Left lung (tissue), 4 donors: ENCODE measurements at regions not wholly inside any gene's neighbourhood (a gene's known extent, or its start where the extent isn't known, plus 50 kb on each side); places are given as distances from the start of the nearest gene placed in this dataset.

Experiments used
- ATAC-seq: fragments of 200-7000 bp; cut with Tn5 transposase; one replicate; pipeline ENCODE4 v1.9.1; 2020; ENCODE audit warnings: moderate library complexity
- DNase-seq, 4 donors: peaks; one replicate each; pipeline ENCODE4 v3.0.0-alpha.2; 2013 to 2020
- H3K27ac ChIP-seq, 2 donors: fragments of 200-600 bp; sonication (generic) in 1 of 2; one replicate each; pipeline versions ENCODE4 v1.5.0 to v1.8.0; 2020 to 2021
- H3K27me3 ChIP-seq, 2 donors: fragments of 200-600 bp; sonication (generic) in 1 of 2; one replicate each; pipeline versions ENCODE4 v1.5.0 to v1.8.0; 2020 to 2021
- H3K36me3 ChIP-seq, 2 donors: fragments of 200-600 bp; sonication (generic) in 1 of 2; one replicate each; pipeline versions ENCODE4 v1.5.0 to v1.8.0; 2020 to 2021
- H3K4me1 ChIP-seq, 2 donors: fragments of 200-600 bp; one replicate each; pipeline ENCODE4 v1.8.0; 2021
- H3K4me3 ChIP-seq, 2 donors: fragments of 200-600 bp; sonication (generic) in 1 of 2; one replicate each; pipeline versions ENCODE4 v1.5.0 to v1.8.0; 2020 to 2021; ENCODE audit warnings: mild to moderate bottlenecking in 1 of 2
- H3K9me3 ChIP-seq, 2 donors: fragments of 200-600 bp; sonication (generic) in 1 of 2; one replicate each; pipeline versions ENCODE4 v1.5.0 to v1.8.0; 2020 to 2021
- intact Hi-C, 2 donors: fragments of 100-400 bp; cut with DNase I; formaldehyde crosslinking; loops; one replicate each; pipeline versions ENCODE4 v1.11.2 to v1.14.2; 2022
- TF ChIP-seq, protein P1 (sequence below), 2 donors: fragments of 200-600 bp; sonication (generic) in 1 of 2; IDR thresholded peaks; one replicate each; pipeline versions ENCODE4 v1.5.0 to v1.8.0; 2021; ENCODE audit warnings: antibody characterized with exemption in 2 of 2
- donor health status: DM: no; HTN: yes; CAD: no.
- donor health status: DM: no; HTN: no; CAD: no.

DNA sequence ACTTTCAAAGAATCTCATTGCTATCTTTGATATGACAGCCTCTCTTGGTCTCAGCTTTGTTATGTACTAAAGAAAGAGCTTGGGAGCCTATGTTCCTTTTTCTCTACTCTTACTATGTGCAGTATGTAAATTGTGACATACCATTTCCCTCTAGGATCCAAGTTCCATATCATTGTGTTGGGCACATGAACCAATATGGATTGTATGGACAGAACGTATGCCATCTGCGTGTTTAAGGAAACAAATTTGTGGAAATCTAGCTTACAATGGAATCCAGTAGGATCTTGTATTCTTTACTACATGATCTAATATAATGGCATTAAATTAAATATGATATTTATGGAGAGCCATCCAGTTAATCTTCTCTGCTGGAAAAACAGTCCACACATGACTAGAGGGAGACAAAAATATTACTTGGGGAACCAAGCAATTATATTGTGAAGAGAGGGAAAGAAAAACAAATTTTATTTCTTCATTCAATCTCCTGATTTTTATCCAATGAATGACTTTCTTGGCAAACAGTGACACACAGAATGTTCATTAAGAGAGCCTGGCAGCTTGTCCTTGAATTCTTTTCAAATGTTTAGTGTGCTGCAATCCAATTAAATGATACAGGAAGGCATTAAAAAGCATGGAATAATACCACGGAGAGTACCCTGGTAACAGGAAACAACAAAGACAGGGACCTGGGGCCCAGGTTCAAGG is 106.5 kb upstream of the DAB1 start:
- no peaks in the 10 kb centered on the region for H3K36me3 ChIP-seq
- no peaks in the 10 kb centered on the region for H3K27me3 ChIP-seq
- H3K27ac ChIP-seq: no peak overlapping the region
- no peaks in the 10 kb centered on the region for H3K4me1 ChIP-seq
- H3K4me3 ChIP-seq: no peak overlapping the region
- DNase-seq (no peak), ATAC-seq (no peak)
- TF ChIP-seq, protein P1, sequence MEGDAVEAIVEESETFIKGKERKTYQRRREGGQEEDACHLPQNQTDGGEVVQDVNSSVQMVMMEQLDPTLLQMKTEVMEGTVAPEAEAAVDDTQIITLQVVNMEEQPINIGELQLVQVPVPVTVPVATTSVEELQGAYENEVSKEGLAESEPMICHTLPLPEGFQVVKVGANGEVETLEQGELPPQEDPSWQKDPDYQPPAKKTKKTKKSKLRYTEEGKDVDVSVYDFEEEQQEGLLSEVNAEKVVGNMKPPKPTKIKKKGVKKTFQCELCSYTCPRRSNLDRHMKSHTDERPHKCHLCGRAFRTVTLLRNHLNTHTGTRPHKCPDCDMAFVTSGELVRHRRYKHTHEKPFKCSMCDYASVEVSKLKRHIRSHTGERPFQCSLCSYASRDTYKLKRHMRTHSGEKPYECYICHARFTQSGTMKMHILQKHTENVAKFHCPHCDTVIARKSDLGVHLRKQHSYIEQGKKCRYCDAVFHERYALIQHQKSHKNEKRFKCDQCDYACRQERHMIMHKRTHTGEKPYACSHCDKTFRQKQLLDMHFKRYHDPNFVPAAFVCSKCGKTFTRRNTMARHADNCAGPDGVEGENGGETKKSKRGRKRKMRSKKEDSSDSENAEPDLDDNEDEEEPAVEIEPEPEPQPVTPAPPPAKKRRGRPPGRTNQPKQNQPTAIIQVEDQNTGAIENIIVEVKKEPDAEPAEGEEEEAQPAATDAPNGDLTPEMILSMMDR (IDR thresholded peaks at IDR 0.05): no peak
- peaks cover 0 to 10% of the 10 kb centered on the region in 2 donors for H3K9me3 ChIP-seq
- intact Hi-C loops: no loop called here

DNA sequence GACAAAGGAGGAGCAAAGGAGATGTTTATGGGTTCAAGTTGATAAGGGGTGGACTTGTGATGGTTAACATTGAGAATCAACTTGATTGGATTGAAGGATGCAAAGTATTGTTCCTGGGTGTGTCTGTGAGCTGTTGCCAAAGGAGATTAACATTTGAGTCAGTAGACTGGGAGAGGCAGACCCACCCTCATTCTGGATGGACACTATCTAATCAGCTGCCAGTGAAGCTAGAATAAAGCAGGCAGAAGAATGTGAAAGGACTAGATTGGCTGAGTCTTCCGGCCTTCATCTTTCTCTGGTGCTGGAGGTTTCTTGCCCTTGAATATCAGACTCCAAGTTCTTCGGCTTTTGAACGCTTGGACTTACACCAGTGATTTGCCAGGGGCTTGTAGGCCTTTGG is 98.7 kb upstream of the DAB1 start:
- Histone ChIP-seq H3K9me3 (peaks cover 0 to 2% of the 10 kb centered on the region in 2 donors), H3K4me1 (no peaks in the 10 kb centered on the region), H3K4me3 (no peak overlapping the region), H3K36me3 (no peaks in the 10 kb centered on the region), H3K27ac (no peak overlapping the region), H3K27me3 (no peaks in the 10 kb centered on the region)
- no peak for ATAC-seq
- DNase-seq: no peak
- TF ChIP-seq, protein P1 (IDR thresholded peaks at IDR 0.05): no peak
- intact Hi-C loops: no loop called here

DNA sequence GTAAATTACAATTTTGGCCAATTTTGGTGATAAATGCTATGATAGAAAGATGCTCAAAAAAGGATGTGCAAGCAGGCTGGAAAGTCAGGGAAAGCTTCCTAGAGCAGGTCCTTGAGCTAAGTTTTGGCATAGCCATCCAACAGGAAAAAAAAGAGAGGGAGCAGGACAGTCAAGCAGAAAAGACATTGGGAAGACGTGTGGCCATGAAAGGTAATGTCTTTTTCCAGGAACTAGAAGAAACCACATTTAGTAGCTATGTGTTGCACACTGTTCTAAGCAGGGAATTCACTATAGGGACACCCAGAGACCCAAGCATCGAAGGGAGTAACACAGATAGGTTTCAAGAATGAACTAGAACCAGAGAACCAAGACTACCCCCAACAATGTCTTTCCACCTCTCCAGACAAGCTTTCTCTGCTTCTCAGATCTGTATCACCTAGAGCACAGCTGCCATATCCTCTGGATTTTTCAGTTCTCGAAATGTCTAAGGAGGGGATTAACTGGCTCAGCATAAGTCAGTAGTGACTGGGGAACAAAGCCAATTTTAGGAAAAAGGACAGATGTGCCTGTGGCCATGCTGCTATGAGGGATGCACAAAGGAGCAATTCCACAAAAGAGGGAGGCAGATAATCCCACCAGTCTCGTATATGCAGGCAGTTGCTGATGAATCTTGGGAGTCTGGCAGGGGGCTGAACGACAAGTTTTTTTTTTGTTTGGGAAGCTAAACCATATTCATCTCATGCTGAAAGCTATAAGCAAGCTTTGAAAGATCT is 97.1 kb upstream of the DAB1 start:
- Histone ChIP-seq H3K27me3 (no peaks in the 10 kb centered on the region), H3K36me3 (no peaks in the 10 kb centered on the region), H3K27ac (no peak overlapping the region), H3K9me3 (no peaks in the 10 kb centered on the region), H3K4me3 (no peak overlapping the region), H3K4me1 (no peaks in the 10 kb centered on the region)
- TF ChIP-seq, protein P1 (IDR thresholded peaks at IDR 0.05): no peak
- no peak for ATAC-seq
- no peak for DNase-seq
- intact Hi-C loops: no loop called here

DNA sequence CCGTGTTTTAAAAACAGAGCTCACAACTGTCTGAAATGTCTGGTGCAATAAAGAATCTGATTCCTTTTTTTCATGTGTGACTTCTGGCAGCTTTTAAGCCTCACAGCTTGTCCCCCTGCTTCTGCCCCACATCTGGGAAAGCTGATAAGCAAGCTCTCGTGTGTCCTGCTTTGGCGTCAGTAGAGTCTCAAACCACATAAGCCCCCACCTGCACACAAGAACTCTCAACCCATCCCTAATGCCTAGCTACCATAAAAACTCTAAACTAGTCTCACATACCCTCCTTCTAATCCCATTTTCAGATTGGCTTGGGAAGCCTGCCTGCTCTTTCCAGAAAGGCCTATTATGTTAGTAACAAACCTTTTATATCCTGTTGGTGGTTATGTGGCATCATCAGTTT is 94.6 kb upstream of the DAB1 start:
- Histone ChIP-seq H3K9me3 (no peaks in the 10 kb centered on the region), H3K36me3 (no peaks in the 10 kb centered on the region), H3K4me3 (no peak overlapping the region), H3K4me1 (no peaks in the 10 kb centered on the region), H3K27me3 (no peaks in the 10 kb centered on the region), H3K27ac (no peak overlapping the region)
- ATAC-seq (no peak), DNase-seq (no peak)
- intact Hi-C loops: no loop called here
- TF ChIP-seq, protein P1 (IDR thresholded peaks at IDR 0.05): no peak

DNA sequence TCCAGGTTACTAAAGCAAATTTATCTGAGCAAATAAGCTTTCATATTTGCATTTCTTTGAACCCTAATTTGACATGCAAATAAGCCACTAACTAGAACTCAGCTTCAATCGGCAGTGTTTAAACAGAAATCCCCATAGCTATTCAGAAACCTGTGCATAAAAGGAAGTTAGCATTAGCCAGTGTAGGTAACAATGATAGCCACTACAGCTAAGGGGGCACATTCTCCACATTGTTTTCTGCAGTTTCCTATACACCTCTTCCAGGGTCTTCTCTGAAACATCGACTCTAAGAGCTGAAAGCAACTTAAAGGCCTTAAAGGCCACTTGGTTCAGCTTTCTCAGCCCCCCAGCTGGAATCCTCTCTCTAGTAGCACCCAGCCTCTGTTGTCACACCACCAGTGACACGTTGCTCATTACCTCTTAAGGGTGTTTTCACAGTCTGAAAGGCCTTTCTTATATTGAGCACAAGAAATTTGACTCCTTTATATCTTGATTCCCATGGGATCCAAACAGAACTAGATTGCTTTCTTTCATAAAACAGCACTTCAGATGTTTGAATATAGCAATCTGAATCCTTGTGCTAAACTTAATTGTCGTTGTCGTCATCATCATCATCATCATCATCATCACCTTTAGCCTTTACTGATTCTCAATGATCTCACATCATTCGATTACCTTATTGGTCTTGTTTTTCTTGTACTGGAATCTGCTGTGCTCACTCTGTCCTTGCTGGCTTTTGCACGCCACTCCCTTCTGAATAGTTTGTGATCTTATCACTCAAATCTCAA is 93.9 kb upstream of the DAB1 start:
- DNase-seq (no peak), ATAC-seq (no peak)
- H3K36me3 ChIP-seq: no peaks in the 10 kb centered on the region
- no peak overlapping the region for H3K27ac ChIP-seq
- no peaks in the 10 kb centered on the region for H3K27me3 ChIP-seq
- H3K4me3 ChIP-seq: no peak overlapping the region
- intact Hi-C loops: no loop called here
- TF ChIP-seq, protein P1 (IDR thresholded peaks at IDR 0.05): no peak
- no peaks in the 10 kb centered on the region for H3K4me1 ChIP-seq
- no peaks in the 10 kb centered on the region for H3K9me3 ChIP-seq
